ENCODE measurements at regions not wholly inside any gene's neighbourhood (a gene's known extent, or its start where the extent isn't known, plus 50 kb on each side); places are given as distances from the start of the nearest gene placed in this dataset.
A peak's percentile ranks its signal among the peaks of the same experiment; 100 is the strongest.

DNA sequence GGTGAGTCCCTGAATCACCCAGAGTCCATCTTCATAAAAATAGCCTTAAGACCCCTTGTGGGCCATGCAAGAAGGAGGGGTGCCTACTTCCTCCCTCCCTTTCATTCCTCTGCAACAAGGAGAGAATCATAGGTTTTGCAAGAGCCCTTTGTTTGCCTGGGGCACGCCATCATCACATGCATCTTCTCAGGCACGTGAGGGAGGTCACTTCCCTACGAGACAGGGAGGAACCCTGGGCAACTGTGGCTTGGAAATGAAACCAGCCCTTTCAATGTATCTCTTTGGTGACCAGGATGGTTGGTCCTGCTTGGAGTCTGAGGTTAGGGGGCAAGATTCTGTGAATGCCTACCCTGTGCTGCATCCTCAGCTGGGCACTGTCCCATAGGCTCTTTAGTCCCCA, 194.8 kb downstream of the MAFB start:
- no peak overlapping the region for H3K27ac ChIP-seq (ENCODE audit: low read depth, low read length)
- ChIA-PET POLR2A (ENCODE audit: partially characterized antibody) (no interaction called here), CTCF (ENCODE audit: partially characterized antibody) (no interaction called here)
- Mint-ChIP-seq H3K4me3 (no peak overlapping the region), H3K9me3 (peaks cover 0 to 2% (median under 1%) of the 10 kb centered on the region in 8 donors), H3K27me3 (peaks cover 1 to 5% of the 10 kb centered on the region in 2 donors), H3K4me1 (no peaks in the 10 kb centered on the region), H3K36me3 (no peaks in the 10 kb centered on the region), H3K27ac (no peak overlapping the region)
- no peaks in the 10 kb centered on the region for H3K27me3 ChIP-seq (ENCODE audit: insufficient read depth, low read length)
- H3K4me3 ChIP-seq (ENCODE audit: low read length in 2 of 2) = no peak overlapping the region
- intact Hi-C loops (cut with micrococcal nuclease) = no loop called here
- H3K36me3 ChIP-seq (ENCODE audit: insufficient read depth, low read length) = no peaks in the 10 kb centered on the region
- no peak for DNase-seq
- no peaks in the 10 kb centered on the region for H3K9me3 ChIP-seq (ENCODE audit: control insufficient read depth in 1 of 2, low read length in 2 of 2)
- no peaks in the 10 kb centered on the region for H3K4me1 ChIP-seq (ENCODE audit: insufficient read depth, low read length)

DNA sequence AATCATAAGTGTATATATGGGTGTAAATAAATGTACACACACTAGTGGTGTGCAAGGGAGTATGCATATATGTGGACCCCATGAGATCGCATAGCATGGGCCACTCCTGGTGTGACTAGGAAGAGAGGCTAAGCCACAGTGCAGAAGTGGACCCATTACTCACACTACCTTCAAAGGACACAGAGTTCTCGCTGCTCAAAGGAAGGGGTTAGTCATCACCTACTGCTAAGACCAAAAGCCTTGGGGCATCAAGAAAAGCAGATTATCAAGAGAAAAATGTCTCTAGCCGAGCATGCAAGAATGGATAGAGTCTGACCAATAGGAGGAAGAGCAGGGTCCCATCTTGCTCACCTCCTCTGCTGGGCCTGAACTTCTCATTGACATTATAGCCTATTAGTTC, 195.5 kb downstream of the MAFB start:
- CTCF ChIA-PET (ENCODE audit: partially characterized antibody) = interaction anchor here (0.6 kb wide), 1 partner anchor 532 kb away, joined by 3 read pairs; no protein-coding TSS in a partner anchor
- Histone ChIP-seq H3K36me3 (ENCODE audit: insufficient read depth, low read length) (no peaks in the 10 kb centered on the region), H3K27ac (ENCODE audit: low read depth, low read length) (no peak overlapping the region), H3K4me3 (ENCODE audit: low read length in 2 of 2) (no peak overlapping the region), H3K4me1 (ENCODE audit: insufficient read depth, low read length) (no peaks in the 10 kb centered on the region), H3K27me3 (ENCODE audit: insufficient read depth, low read length) (no peaks in the 10 kb centered on the region), H3K9me3 (ENCODE audit: control insufficient read depth in 1 of 2, low read length in 2 of 2) (no peaks in the 10 kb centered on the region)
- no peak overlapping the region for H3K27ac Mint-ChIP-seq
- intact Hi-C loops (cut with micrococcal nuclease) = no loop called here
- no peaks in the 10 kb centered on the region for H3K36me3 Mint-ChIP-seq
- peaks cover 0 to 2% (median 0%) of the 10 kb centered on the region in 8 donors for H3K9me3 Mint-ChIP-seq
- H3K27me3 Mint-ChIP-seq = peaks cover 1 to 2% of the 10 kb centered on the region in 2 donors
- no peak for DNase-seq
- POLR2A ChIA-PET (ENCODE audit: partially characterized antibody) = no interaction called here
- no peak overlapping the region for H3K4me3 Mint-ChIP-seq
- no peaks in the 10 kb centered on the region for H3K4me1 Mint-ChIP-seq

DNA sequence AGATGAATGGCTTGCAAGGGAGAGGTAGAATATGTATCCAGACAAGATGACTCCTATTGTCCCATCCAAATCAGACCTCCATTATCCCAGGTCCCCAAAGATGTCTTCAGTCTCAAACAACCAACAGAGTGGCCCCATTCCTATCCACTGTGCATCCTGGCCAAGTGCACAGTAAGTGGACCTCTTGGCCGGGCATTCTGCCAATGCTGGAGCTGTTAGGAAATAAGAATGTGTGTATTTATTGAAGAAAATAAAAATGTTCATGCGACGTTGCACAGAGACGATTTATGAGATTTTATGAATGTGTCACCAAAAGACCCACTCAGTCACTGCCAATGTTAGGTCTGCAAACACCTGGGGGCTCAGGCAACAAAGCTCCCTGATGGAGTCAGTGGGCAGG, 196.0 kb downstream of the MAFB start:
- ChIA-PET CTCF (ENCODE audit: partially characterized antibody) (interaction anchor here (0.6 kb wide), 1 partner anchor 532 kb away, joined by 3 read pairs; no protein-coding TSS in a partner anchor), POLR2A (ENCODE audit: partially characterized antibody) (no interaction called here)
- Histone ChIP-seq H3K9me3 (ENCODE audit: control insufficient read depth in 1 of 2, low read length in 2 of 2) (no peaks in the 10 kb centered on the region), H3K27me3 (ENCODE audit: insufficient read depth, low read length) (no peaks in the 10 kb centered on the region), H3K36me3 (ENCODE audit: insufficient read depth, low read length) (no peaks in the 10 kb centered on the region), H3K4me3 (ENCODE audit: low read length in 2 of 2) (no peak overlapping the region), H3K27ac (ENCODE audit: low read depth, low read length) (no peak overlapping the region), H3K4me1 (ENCODE audit: insufficient read depth, low read length) (no peaks in the 10 kb centered on the region)
- intact Hi-C loops (cut with micrococcal nuclease) = no loop called here
- Mint-ChIP-seq H3K36me3 (no peaks in the 10 kb centered on the region), H3K27me3 (peaks cover 1% of the 10 kb centered on the region in 2 donors), H3K4me1 (no peaks in the 10 kb centered on the region), H3K4me3 (no peak overlapping the region), H3K9me3 (peaks cover 0 to 2% (median 0%) of the 10 kb centered on the region in 8 donors), H3K27ac (no peak overlapping the region)
- DNase-seq = no peak

DNA sequence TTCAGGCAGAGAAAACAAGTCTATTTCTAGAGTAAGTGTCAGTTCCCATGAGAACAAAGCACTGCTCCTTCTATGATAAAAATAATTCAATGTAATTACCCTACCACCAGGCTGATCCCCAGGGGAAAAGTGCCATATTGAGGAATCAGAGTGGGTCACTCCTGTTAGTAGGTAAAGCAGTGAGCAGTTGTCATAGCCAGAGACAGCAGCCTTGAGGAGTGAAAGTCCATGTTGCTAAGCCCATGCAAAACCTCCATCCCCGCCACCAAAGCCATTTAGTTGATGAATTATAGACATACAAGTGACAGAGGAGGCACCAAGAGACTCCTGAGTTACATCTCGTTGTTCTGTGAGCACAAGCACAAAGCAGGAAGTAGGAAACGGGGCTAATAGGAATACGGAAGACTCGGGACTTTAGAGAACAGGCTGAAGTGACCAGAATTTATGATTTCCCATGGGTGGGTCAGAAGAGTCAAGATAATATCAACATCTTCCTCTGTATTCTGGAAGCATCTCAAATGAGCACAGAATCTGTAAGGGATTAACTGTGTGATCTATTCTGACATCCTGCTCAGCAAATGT, 197.9 kb downstream of the MAFB start:
- H3K36me3 Mint-ChIP-seq = no peaks in the 10 kb centered on the region
- intact Hi-C loops (cut with micrococcal nuclease) = no loop called here
- POLR2A ChIA-PET (ENCODE audit: partially characterized antibody) = no interaction called here
- Histone ChIP-seq H3K9me3 (ENCODE audit: control insufficient read depth in 1 of 2, low read length in 2 of 2) (no peaks in the 10 kb centered on the region), H3K36me3 (ENCODE audit: insufficient read depth, low read length) (no peaks in the 10 kb centered on the region), H3K27me3 (ENCODE audit: insufficient read depth, low read length) (no peaks in the 10 kb centered on the region), H3K4me1 (ENCODE audit: insufficient read depth, low read length) (no peaks in the 10 kb centered on the region), H3K27ac (ENCODE audit: low read depth, low read length) (no peak overlapping the region), H3K4me3 (ENCODE audit: low read length in 2 of 2) (no peak overlapping the region)
- no peaks in the 10 kb centered on the region for H3K4me1 Mint-ChIP-seq
- no peak overlapping the region for H3K4me3 Mint-ChIP-seq
- peaks cover 0 to 4% (median 0%) of the 10 kb centered on the region in 8 donors for H3K9me3 Mint-ChIP-seq
- H3K27me3 Mint-ChIP-seq = peaks cover 1% of the 10 kb centered on the region in 2 donors
- DNase-seq = no peak
- CTCF ChIA-PET (ENCODE audit: partially characterized antibody) = no interaction called here
- H3K27ac Mint-ChIP-seq = no peak overlapping the region

DNA sequence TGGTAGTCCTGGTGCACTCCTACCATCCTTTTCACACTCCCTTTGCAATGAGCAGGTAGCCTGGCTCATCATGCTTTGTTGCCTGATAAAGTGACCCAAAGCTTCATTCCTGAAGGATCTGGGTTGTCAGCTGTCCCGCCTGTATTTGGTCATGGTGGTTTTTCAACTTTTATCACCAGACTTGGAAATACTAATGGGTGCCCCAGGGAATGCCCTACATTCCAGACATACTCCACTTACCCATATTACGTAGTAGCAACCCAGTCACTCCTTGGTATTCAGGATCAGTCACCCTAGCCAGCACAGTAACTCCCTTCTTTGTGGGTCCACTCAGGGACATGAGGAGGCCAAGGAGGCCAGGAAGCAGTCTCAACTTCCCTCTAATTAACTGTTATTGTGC, 199.2 kb downstream of the MAFB start:
- CTCF ChIA-PET (ENCODE audit: partially characterized antibody) = no interaction called here
- Histone ChIP-seq H3K36me3 (ENCODE audit: insufficient read depth, low read length) (no peaks in the 10 kb centered on the region), H3K27ac (ENCODE audit: low read depth, low read length) (no peak overlapping the region), H3K9me3 (ENCODE audit: control insufficient read depth in 1 of 2, low read length in 2 of 2) (no peaks in the 10 kb centered on the region), H3K27me3 (ENCODE audit: insufficient read depth, low read length) (no peaks in the 10 kb centered on the region), H3K4me1 (ENCODE audit: insufficient read depth, low read length) (no peaks in the 10 kb centered on the region), H3K4me3 (ENCODE audit: low read length in 2 of 2) (no peak overlapping the region)
- POLR2A ChIA-PET (ENCODE audit: partially characterized antibody) = no interaction called here
- Mint-ChIP-seq H3K36me3 (no peaks in the 10 kb centered on the region), H3K27ac (no peak overlapping the region), H3K4me3 (no peak overlapping the region), H3K27me3 (peaks cover 0 to 1% of the 10 kb centered on the region in 2 donors), H3K4me1 (no peaks in the 10 kb centered on the region), H3K9me3 (peaks cover 0 to 4% (median 0%) of the 10 kb centered on the region in 8 donors)
- intact Hi-C loops (cut with micrococcal nuclease) = no loop called here
- no peak for DNase-seq

DNA sequence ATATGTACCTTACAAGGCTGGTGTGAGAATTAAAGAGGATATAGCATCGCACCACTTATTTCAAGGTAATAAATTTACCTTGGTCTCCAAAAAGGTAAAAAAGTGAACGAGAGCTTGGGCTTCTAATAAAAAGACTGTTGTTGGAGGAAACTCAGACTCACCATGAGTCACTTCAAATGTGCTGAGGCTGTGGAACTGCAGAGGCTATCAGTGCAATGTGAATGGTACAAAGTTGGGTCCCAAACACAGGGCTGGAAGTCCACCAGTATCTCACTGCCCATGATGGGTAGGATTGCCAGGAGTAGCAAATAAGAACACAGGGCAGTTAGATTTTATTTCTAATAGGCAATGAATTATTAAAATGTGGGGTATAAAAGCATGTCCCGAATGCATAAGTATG, 200.6 kb downstream of the MAFB start:
- peaks cover 0 to 4% (median 0%) of the 10 kb centered on the region in 8 donors for H3K9me3 Mint-ChIP-seq
- CTCF ChIA-PET (ENCODE audit: partially characterized antibody) = no interaction called here
- no peaks in the 10 kb centered on the region for H3K36me3 Mint-ChIP-seq
- no peak overlapping the region for H3K27ac Mint-ChIP-seq
- intact Hi-C loops (cut with micrococcal nuclease) = no loop called here
- no peaks in the 10 kb centered on the region for H3K4me1 Mint-ChIP-seq
- no peak overlapping the region for H3K4me3 Mint-ChIP-seq
- DNase-seq = no peak
- Histone ChIP-seq H3K27me3 (ENCODE audit: insufficient read depth, low read length) (no peaks in the 10 kb centered on the region), H3K4me1 (ENCODE audit: insufficient read depth, low read length) (no peaks in the 10 kb centered on the region), H3K36me3 (ENCODE audit: insufficient read depth, low read length) (no peaks in the 10 kb centered on the region), H3K27ac (ENCODE audit: low read depth, low read length) (no peak overlapping the region), H3K9me3 (ENCODE audit: control insufficient read depth in 1 of 2, low read length in 2 of 2) (no peaks in the 10 kb centered on the region), H3K4me3 (ENCODE audit: low read length in 2 of 2) (no peak overlapping the region)
- POLR2A ChIA-PET (ENCODE audit: partially characterized antibody) = no interaction called here
- peaks cover 2 to 3% of the 10 kb centered on the region in 2 donors for H3K27me3 Mint-ChIP-seq

DNA sequence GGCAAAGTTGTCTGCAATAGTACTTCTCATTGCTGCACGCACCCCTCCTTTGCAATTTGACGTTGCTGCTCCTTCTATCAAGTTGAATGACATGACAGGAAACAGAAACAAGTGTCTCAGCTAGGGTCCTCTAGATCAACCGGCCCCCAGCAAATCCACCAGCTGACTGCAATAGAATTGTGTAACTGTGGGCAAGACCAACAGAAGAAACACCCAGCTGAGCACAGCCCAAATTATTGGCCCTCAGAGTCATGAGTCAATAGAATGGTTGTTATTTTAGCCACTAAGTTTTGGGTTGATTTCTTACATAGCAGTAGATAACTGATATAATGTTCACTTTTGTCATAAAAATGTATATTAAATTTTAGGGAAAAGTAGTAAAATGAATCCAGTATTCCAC, 202.7 kb downstream of the MAFB start:
- CTCF ChIA-PET (ENCODE audit: partially characterized antibody) = no interaction called here
- Histone ChIP-seq H3K9me3 (ENCODE audit: control insufficient read depth in 1 of 2, low read length in 2 of 2) (no peaks in the 10 kb centered on the region), H3K4me1 (ENCODE audit: insufficient read depth, low read length) (no peaks in the 10 kb centered on the region), H3K27ac (ENCODE audit: low read depth, low read length) (no peak overlapping the region), H3K4me3 (ENCODE audit: low read length in 2 of 2) (no peak overlapping the region), H3K27me3 (ENCODE audit: insufficient read depth, low read length) (no peaks in the 10 kb centered on the region), H3K36me3 (ENCODE audit: insufficient read depth, low read length) (no peaks in the 10 kb centered on the region)
- H3K4me1 Mint-ChIP-seq = no peaks in the 10 kb centered on the region
- intact Hi-C loops (cut with micrococcal nuclease) = no loop called here
- H3K4me3 Mint-ChIP-seq = peak overlapping the region in 1 of 8 donors; percentile 7
- H3K27ac Mint-ChIP-seq = no peak overlapping the region
- H3K9me3 Mint-ChIP-seq = peaks cover 0 to 7% (median 0%) of the 10 kb centered on the region in 8 donors
- POLR2A ChIA-PET (ENCODE audit: partially characterized antibody) = no interaction called here
- no peak for DNase-seq
- peaks cover 2 to 3% of the 10 kb centered on the region in 2 donors for H3K27me3 Mint-ChIP-seq
- H3K36me3 Mint-ChIP-seq = no peaks in the 10 kb centered on the region
